Cardiac septum (tissue), 1 donor: ENCODE measurements at regions not wholly inside any gene's neighbourhood (a gene's known extent, or its start where the extent isn't known, plus 50 kb on each side); places are given as distances from the start of the nearest gene placed in this dataset.
"Not testable (repeated sequence)": the region's sequence is repeated elsewhere in the genome, so short reads cannot be mapped to it uniquely, and the experiment has no call there.

Experiments
- DNase-seq: peaks from one replicate; pipeline ENCODE4 v3.0.0-alpha.2; 2020; ENCODE audit warnings: low spot score
- intact Hi-C: fragments of 100-400 bp; cut with DNase I; formaldehyde crosslinking; loops from one replicate; pipeline ENCODE4 v1.14.0; 2022
- donor health status: DM: no; HTN: no; CAD: no.

GRCh38 chr3:177464392-177465256, 267.3 kb upstream of the TBL1XR1 start:
- intact Hi-C loops = no loop called here
- no peak for DNase-seq

DNA sequence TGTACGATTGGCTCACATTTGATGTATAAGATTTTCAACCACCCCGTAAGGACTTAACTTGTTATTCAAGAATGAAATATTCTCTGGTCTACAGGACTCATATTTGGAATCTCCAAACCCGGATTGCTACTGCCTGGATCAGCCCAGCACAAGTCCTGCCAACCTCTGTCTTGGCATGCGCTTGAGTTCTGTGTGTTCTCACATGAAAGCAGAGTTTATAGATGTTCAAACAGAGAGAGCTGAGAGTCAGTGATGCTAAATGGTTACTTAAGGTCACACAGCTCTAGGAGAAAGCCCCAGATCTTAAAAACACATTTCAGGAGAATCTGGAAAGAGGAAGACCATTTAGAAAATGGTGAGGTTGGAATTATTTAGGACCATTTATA, 268.0 kb upstream of the TBL1XR1 start:
- intact Hi-C loops = no loop called here
- DNase-seq = no peak

DNA sequence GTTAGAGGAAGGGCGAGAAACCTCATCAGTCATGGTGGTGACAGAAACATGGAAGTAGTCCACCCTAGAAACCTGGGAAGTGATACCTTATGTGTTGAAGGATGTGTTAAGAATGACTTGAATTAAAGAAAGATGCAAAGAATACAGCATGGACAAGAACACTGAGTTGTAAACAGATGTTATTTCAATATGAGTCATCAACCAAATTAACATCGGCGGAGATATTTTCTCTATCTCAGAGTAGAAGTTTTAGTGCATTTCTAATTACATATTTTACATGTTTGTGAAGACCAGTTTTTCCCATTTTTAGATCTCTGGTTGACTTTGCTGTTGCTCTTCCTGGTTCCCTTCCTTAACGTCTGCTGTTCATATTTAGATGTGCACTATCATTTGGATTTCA, 268.8 kb upstream of the TBL1XR1 start:
- no peak for DNase-seq
- intact Hi-C loops = no loop called here

DNA sequence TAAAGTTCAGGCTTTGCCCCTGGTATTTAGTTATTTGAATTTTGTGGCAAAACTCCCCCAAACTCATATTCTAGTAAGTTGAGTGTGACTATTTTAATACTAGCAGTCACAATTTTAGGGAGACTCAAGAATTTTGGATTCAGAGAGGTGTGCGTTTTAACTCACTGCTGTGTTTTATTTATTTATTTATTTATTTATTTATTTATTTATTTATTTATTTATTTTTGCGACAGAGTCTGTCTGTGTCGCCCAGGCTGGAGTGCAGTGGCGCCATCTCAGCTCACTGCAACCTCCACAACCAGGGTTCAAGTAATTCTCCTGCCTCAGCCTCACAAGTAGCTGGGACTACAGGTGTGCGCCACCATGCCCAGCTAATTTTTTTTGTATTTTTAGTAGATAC, 269.3 kb upstream of the TBL1XR1 start:
- intact Hi-C loops, DNase-seq: not testable (repeated sequence)

- intact Hi-C loops = no loop called here
- DNase-seq = no peak
Measured at GRCh38 chr3:177467247-177467985, 270.1 kb upstream of the TBL1XR1 start.

- intact Hi-C loops = no loop called here
- DNase-seq = no peak
Measured at GRCh38 chr3:177468331-177468730, 271.0 kb upstream of the TBL1XR1 start.

DNA sequence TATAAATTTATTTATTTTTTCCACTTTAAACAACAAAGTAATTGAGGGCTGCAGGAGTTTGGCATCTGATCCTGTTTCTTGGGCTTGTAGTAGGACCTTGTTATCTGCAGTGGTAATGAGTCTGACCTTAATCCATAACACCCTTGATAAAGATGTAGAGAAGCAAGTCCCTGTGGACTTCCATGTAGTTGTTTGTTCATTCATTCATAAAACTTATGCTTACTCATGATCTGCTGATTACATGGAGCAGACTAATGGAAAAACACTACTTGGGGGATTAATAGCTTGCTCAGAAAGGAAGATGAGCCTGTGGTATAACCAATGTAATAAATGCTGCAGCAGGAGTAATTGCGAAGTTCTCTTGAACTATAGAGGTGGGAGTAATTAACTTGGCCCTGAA, 271.5 kb upstream of the TBL1XR1 start:
- no peak for DNase-seq
- intact Hi-C loops = no loop called here

- DNase-seq = no peak
- intact Hi-C loops = no loop called here
Measured at GRCh38 chr3:177469216-177469615, 271.9 kb upstream of the TBL1XR1 start.

DNA sequence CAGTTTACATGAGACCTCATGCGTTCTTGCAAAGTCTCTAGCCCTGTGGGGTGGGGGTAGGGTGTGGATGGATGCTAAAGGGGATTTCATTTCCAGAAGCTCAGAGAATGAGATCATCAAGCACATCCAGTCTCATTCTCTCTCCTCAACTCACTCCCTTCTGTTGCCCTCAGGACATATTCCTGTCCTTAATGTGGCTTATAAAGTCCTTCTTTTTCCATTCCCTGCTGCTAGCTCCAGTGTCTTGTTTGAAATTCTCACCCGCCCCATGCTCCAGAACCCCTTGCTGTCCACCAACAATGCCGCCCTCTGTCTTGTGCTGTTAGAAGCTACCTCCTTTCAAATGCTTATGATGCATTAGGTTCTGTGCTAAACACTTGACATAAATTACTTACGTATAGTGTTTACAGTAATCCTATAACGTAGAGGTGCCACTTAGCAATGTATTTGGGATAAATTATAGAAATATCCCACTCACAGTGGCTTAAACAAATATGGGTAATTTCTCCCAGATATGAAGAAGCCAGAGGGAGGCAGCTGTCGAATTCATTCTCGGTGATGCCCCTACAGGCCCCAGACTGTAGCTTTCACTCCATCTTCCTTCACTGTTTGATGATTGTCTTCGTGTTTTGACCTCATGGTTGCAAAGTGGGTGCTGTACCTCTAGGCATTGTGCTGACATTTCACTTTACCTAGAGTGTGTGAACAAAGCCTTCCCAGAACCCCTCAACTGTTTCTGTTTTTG, 273.1 kb upstream of the TBL1XR1 start:
- DNase-seq = no peak
- intact Hi-C loops = no loop called here

DNA sequence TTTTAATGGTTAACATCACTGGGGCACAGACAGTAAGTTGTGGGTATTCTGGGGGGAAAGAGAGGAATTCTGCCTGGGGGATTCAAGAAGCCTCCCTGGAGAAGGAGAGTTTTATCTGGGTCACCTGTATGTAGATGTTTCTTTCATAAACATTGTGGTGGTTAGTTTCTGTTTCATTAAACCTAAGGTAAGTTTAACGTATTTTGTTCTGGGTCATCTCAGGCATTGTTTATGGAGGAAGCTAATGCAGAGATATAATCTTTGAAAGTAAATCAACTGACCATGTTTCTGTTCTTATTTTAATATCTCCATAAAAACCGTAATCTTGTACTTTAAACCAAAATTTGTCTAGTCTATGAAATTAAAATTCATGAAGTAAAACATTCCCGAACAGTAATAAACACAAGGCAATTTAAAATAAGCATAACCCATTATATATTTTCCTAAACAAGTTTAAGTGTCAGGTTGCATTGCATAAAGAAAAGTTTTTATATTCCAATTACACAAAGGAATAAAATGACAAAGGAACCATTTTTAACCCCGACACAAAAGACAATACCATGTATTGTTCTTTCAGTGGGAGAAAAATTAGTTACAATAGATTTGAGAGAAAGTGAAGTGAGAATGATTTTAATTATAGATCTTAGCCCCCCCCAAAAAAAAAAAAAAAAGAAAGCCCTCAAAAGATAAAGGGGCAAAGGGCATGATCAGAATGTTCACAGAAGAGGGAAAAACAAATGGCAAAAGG, 274.6 kb upstream of the TBL1XR1 start:
- no peak for DNase-seq
- intact Hi-C loops = no loop called here

DNA sequence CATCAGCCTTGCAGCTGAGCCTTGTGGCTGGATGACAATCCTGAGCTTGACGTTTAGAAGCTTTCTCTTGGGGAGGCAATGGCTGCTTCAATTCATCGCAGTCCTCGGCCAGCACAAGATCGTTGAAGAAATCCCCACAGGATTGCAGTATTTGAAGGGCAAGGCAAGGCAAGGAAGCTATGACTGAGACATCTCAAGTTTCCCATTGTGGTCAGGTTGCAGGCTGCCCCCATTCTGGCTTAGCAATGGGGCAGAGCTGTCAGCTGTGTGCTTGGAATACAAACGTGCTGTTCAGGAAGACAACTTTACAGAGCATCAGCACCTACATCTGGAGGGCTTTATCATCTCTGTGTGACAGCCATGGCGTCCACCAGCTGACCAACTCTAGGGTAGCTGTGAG, 275.9 kb upstream of the TBL1XR1 start:
- intact Hi-C loops = no loop called here
- no peak for DNase-seq

- intact Hi-C loops = no loop called here
- no peak for DNase-seq
Measured at GRCh38 chr3:177473903-177474302, 276.6 kb upstream of the TBL1XR1 start.

- DNase-seq = no peak
- intact Hi-C loops = no loop called here
Measured at GRCh38 chr3:177474652-177475355, 277.5 kb upstream of the TBL1XR1 start.

GRCh38 chr3:177475356-177475665, 278.0 kb upstream of the TBL1XR1 start:
- intact Hi-C loops = no loop called here
- no peak for DNase-seq

DNA sequence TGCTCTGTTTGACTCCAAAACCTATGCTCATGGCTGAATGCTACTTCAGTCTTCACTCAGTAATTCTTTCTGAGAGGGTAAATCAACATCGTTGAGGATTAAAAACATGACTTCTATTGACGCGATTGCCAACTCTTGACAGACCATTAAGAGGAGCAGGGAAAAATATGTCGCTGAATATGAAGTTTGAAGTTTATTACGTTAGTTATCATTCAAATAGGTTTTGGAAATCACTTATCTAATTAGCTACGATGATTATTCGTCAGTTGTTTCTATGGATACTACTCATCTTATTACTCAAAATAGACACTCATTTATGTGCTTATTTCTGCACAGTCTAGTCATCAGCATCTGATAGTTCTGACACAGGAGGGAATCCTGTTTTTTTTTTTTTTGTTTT, 279.2 kb upstream of the TBL1XR1 start:
- intact Hi-C loops = no loop called here
- DNase-seq = no peak

- intact Hi-C loops = no loop called here
Measured at GRCh38 chr3:177476921-177477435, 279.7 kb upstream of the TBL1XR1 start.

DNA sequence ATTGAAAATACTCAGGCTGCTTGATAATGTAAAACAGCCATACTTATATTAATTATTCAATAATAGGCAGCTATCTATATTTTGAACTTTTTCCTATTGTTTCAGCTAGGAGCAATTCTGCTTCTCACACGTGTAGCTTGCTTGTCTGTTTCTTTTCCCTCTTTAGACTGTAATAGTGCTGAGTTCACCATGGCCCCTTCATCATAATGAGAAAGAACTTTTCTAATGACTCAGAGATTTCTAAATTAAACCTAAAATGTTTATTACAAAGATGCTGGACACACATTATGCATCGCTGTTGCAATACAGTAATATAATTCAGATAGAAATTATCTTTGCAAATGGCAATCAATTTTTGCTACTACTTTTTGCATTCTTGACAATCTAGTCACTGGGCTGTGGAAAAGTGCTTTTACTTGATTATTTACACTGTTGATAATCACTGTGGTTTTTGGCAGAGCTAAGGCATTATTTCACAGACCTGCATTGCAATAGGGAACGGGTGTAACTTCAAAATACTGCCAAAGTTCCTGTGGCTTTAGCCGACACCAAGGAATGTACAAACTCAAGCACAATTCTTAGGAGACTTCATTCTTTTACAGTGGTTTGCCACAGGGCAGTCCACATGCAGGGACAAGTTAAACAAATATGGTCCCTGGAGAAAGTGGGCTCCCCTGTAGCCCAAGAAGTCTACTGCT, 281.0 kb upstream of the TBL1XR1 start:
- intact Hi-C loops = no loop called here
- no peak for DNase-seq

More at GRCh38 chr3:177476921-177477435, 279.7 kb upstream of the TBL1XR1 start:
- DNase-seq = no peak

DNA sequence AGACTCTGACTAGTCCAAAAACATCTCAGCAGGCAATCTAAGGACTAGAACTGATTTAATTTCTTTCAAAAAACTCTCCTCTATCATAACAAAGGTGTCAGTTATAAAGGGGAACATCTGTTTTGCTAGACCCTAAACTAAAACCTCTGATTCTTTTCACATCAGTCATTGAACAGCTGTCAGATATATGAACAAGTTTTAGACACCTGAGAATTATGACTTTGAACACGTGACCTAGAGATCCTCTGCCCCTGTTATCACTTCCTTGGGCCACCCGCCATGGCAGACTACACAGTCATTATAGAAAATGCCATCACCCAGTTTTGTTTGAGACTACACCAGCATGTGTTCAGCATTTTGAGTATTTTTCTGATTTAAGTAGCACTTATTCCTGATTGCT, 282.3 kb upstream of the TBL1XR1 start:
- DNase-seq = no peak
- intact Hi-C loops = no loop called here
